Right lobe of liver (tissue), 4 donors: ENCODE measurements at regions not wholly inside any gene's neighbourhood (a gene's known extent, or its start where the extent isn't known, plus 50 kb on each side); places are given as distances from the start of the nearest gene placed in this dataset.

Source experiments
- POLR2A ChIP-seq: fragments of 450-650 bp; IDR thresholded peaks from one replicate; pipeline ENCODE4 v1.6.1; 2017; ENCODE audit warnings: antibody characterized with exemption, mild to moderate bottlenecking
- TF ChIP-seq, protein P1 (sequence below), 4 donors: fragments of 200-600 bp in 3 of 4; fragments of 450-650 bp in 1 of 4; IDR thresholded peaks; one replicate each; pipeline versions ENCODE4 v1.5.1 to v1.8.0; 2016 to 2022; ENCODE audit warnings: antibody characterized with exemption in 4 of 4, mild to moderate bottlenecking in 2 of 4
- donor health status: DM: no; HTN: no; CAD: no.
- donor health status: DM: no; HTN: no; CAD: no.
- donor health status: DM: no; HTN: yes; CAD: no.

DNA sequence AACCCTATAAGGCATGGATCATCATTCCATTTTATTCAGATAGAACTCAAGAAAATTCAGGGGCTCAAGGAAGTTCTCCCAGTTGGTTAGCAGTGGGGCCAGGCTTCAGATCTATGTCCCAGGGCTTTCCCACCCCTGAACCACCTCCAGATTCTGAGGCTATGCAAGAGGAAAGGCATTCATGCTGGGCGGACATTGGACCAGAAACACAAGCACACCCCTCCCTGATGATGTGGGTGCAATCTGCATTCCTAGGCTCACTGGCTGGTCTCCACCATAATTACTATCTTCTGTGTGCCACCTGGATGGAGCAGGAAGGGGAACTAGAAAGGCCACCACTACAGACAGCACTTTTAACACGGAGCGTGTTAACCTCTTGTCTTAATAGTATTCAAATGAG is 63.2 kb upstream of the ASIC2 start:
- TF ChIP-seq, protein P1, sequence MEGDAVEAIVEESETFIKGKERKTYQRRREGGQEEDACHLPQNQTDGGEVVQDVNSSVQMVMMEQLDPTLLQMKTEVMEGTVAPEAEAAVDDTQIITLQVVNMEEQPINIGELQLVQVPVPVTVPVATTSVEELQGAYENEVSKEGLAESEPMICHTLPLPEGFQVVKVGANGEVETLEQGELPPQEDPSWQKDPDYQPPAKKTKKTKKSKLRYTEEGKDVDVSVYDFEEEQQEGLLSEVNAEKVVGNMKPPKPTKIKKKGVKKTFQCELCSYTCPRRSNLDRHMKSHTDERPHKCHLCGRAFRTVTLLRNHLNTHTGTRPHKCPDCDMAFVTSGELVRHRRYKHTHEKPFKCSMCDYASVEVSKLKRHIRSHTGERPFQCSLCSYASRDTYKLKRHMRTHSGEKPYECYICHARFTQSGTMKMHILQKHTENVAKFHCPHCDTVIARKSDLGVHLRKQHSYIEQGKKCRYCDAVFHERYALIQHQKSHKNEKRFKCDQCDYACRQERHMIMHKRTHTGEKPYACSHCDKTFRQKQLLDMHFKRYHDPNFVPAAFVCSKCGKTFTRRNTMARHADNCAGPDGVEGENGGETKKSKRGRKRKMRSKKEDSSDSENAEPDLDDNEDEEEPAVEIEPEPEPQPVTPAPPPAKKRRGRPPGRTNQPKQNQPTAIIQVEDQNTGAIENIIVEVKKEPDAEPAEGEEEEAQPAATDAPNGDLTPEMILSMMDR (IDR thresholded peaks at IDR 0.05): no peak
- TF ChIP-seq POLR2A: no peak
